ENCODE measurements at regions not wholly inside any gene's neighbourhood (a gene's known extent, or its start where the extent isn't known, plus 50 kb on each side); places are given as distances from the start of the nearest gene placed in this dataset.
A peak's percentile ranks its signal among the peaks of the same experiment; 100 is the strongest.

- DNase-seq (ENCODE audit: low read depth): no peak
These were observed 482.9 kb downstream of the AGTPBP1 start for GRCh38 chr9:85258823-85259370.

GRCh38 chr9:85258236-85258635 lies 483.5 kb downstream of the AGTPBP1 start:
- no peak for DNase-seq (ENCODE audit: low read depth)

- DNase-seq (ENCODE audit: low read depth): no peak
These were observed 492.5 kb downstream of the AGTPBP1 start for GRCh38 chr9:85249313-85249621.

GRCh38 chr9:85248514-85249312 lies 493.0 kb downstream of the AGTPBP1 start:
- DNase-seq (ENCODE audit: low read depth): peak; percentile 10

GRCh38 chr9:85246541-85246940 lies 495.2 kb downstream of the AGTPBP1 start:
- DNase-seq (ENCODE audit: low read depth): no peak

- DNase-seq (ENCODE audit: low read depth): no peak
These were observed 496.9 kb downstream of the AGTPBP1 start for GRCh38 chr9:85244856-85245255.

- no peak for DNase-seq (ENCODE audit: low read depth)
These were observed 497.8 kb downstream of the AGTPBP1 start for GRCh38 chr9:85243977-85244376.

GRCh38 chr9:85237478-85237877 lies 504.3 kb downstream of the AGTPBP1 start:
- no peak for DNase-seq (ENCODE audit: low read depth)

- no peak for DNase-seq (ENCODE audit: low read depth)
These were observed 511.7 kb downstream of the AGTPBP1 start for GRCh38 chr9:85230081-85230480.

GRCh38 chr9:85228111-85228855 lies 513.5 kb downstream of the AGTPBP1 start:
- no peak for DNase-seq (ENCODE audit: low read depth)

- DNase-seq (ENCODE audit: low read depth): no peak
These were observed 516.6 kb downstream of the AGTPBP1 start for GRCh38 chr9:85225180-85225579.

- no peak for DNase-seq (ENCODE audit: low read depth)
These were observed 517.0 kb downstream of the AGTPBP1 start for GRCh38 chr9:85224729-85225128.

GRCh38 chr9:85224301-85224700 lies 517.5 kb downstream of the AGTPBP1 start:
- no peak for DNase-seq (ENCODE audit: low read depth)

- no peak for DNase-seq (ENCODE audit: low read depth)
These were observed 518.1 kb downstream of the AGTPBP1 start for GRCh38 chr9:85223506-85224125.

GRCh38 chr9:85216601-85217000 lies 525.2 kb downstream of the AGTPBP1 start:
- DNase-seq (ENCODE audit: low read depth): no peak

- DNase-seq (ENCODE audit: low read depth): no peak
These were observed 525.8 kb downstream of the AGTPBP1 start for GRCh38 chr9:85215961-85216360.

GRCh38 chr9:85215416-85215815 lies 526.3 kb downstream of the AGTPBP1 start:
- no peak for DNase-seq (ENCODE audit: low read depth)

GRCh38 chr9:85213650-85214607 lies 527.8 kb downstream of the AGTPBP1 start:
- no peak for DNase-seq (ENCODE audit: low read depth)

GRCh38 chr9:85212887-85213286 lies 528.9 kb downstream of the AGTPBP1 start:
- no peak for DNase-seq (ENCODE audit: low read depth)

GRCh38 chr9:85212209-85212608 lies 529.5 kb downstream of the AGTPBP1 start:
- DNase-seq (ENCODE audit: low read depth): no peak

- no peak for DNase-seq (ENCODE audit: low read depth)
These were observed 533.1 kb downstream of the AGTPBP1 start for GRCh38 chr9:85208666-85209065.

GRCh38 chr9:85204176-85204575 lies 534.6 kb downstream of the NTRK2 start:
- no peak for DNase-seq (ENCODE audit: low read depth)
